ENCODE measurements at regions not wholly inside any gene's neighbourhood (a gene's known extent, or its start where the extent isn't known, plus 50 kb on each side); places are given as distances from the start of the nearest gene placed in this dataset.
"Not testable (repeated sequence)": the region's sequence is repeated elsewhere in the genome, so short reads cannot be mapped to it uniquely, and the experiment has no call there.

GRCh38 chr15:92821491-92822116, 78.5 kb upstream of the CHD2 start:
- DNase-seq (ENCODE audit: low read depth in 3 of 3): no peak

- no peak for DNase-seq (ENCODE audit: low read depth in 3 of 3)
These were observed 77.6 kb upstream of the CHD2 start for GRCh38 chr15:92822216-92823144.

- no peak for DNase-seq (ENCODE audit: low read depth in 3 of 3)
These were observed 74.1 kb upstream of the CHD2 start for GRCh38 chr15:92825985-92826384.

GRCh38 chr15:92827991-92828390, 72.1 kb upstream of the CHD2 start:
- not testable (repeated sequence) for DNase-seq (ENCODE audit: low read depth in 3 of 3)

GRCh38 chr15:92829875-92830274, 70.2 kb upstream of the CHD2 start:
- DNase-seq (ENCODE audit: low read depth in 3 of 3): no peak

- no peak for DNase-seq (ENCODE audit: low read depth in 3 of 3)
These were observed 68.8 kb upstream of the CHD2 start for GRCh38 chr15:92831336-92831654.

- DNase-seq (ENCODE audit: low read depth in 3 of 3): peak; percentile 75 to 92 (median 80)
These were observed 68.3 kb upstream of the CHD2 start for GRCh38 chr15:92831655-92832328.

- DNase-seq (ENCODE audit: low read depth in 3 of 3): no peak
These were observed 67.1 kb upstream of the CHD2 start for GRCh38 chr15:92833106-92833433.

- no peak for DNase-seq (ENCODE audit: low read depth in 3 of 3)
These were observed 66.4 kb upstream of the CHD2 start for GRCh38 chr15:92833493-92834271.

- no peak for DNase-seq (ENCODE audit: low read depth in 3 of 3)
These were observed 60.4 kb upstream of the CHD2 start for GRCh38 chr15:92839696-92840095.

- no peak for DNase-seq (ENCODE audit: low read depth in 3 of 3)
These were observed 60.0 kb upstream of the CHD2 start for GRCh38 chr15:92840149-92840548.

- no peak for DNase-seq (ENCODE audit: low read depth in 3 of 3)
These were observed 56.8 kb upstream of the CHD2 start for GRCh38 chr15:92843326-92843725.

- no peak for DNase-seq (ENCODE audit: low read depth in 3 of 3)
These were observed 56.3 kb upstream of the CHD2 start for GRCh38 chr15:92843814-92844213.

- DNase-seq (ENCODE audit: low read depth in 3 of 3): no peak
These were observed 55.0 kb upstream of the CHD2 start for GRCh38 chr15:92845126-92845508.

- DNase-seq (ENCODE audit: low read depth in 3 of 3): no peak
These were observed 53.4 kb upstream of the CHD2 start for GRCh38 chr15:92846741-92847140.

- no peak for DNase-seq (ENCODE audit: low read depth in 3 of 3)
These were observed 52.3 kb upstream of the CHD2 start for GRCh38 chr15:92847841-92848240.

- DNase-seq (ENCODE audit: low read depth in 3 of 3): no peak
These were observed 51.7 kb upstream of the CHD2 start for GRCh38 chr15:92848464-92848851.

- no peak for DNase-seq (ENCODE audit: low read depth in 3 of 3)
These were observed 51.1 kb upstream of the CHD2 start for GRCh38 chr15:92848852-92849598.

- DNase-seq (ENCODE audit: low read depth in 3 of 3): not testable (repeated sequence)
These were observed 49.9 kb upstream of the CHD2 start for GRCh38 chr15:92850218-92850617.

Data from stimulated activated CD4-positive, alpha-beta T cell treated with anti-CD3 and anti-CD28 coated beads, TNF-alpha, amount 100 ng/mL, for 48 hours (primary cell).